ENCODE measurements at regions not wholly inside any gene's neighbourhood (a gene's known extent, or its start where the extent isn't known, plus 50 kb on each side); places are given as distances from the start of the nearest gene placed in this dataset.

DNA sequence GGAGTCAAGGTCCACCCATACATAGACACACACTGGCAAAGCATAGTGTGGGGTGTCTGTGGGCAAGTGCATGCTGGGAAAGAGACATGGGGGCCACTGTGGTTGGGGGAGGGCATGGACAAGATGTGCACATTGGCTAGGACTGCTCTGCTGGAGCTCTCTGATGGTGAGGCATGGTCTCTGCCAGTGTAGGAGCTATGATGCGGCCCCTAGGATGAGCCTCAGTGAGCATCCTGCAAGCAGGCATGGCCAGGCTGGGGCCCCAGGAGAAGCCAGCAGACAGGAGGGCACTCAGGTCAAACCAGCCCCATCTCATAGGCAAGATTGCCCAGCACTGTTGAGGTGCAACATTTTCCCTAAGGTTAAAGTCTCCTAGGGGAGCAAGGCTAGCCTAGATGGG, 489.4 kb downstream of the DNAJB9 start:
- intact Hi-C loops (cut with micrococcal nuclease) = no loop called here
- Mint-ChIP-seq H3K4me1 (no peaks in the 10 kb centered on the region), H3K27me3 (no peaks in the 10 kb centered on the region), H3K36me3 (ENCODE audit: low read depth) (no peaks in the 10 kb centered on the region), H3K4me3 (no peak overlapping the region), H3K27ac (no peak overlapping the region), H3K9me3 (peaks cover 2% of the 10 kb centered on the region)
- no peak for TF ChIP-seq CTCF (IDR thresholded peaks at IDR 0.05)
- no peak for DNase-seq
- ChIA-PET POLR2A (no interaction called here), CTCF (no interaction called here)
- no peak for ATAC-seq (ENCODE audit: low read depth)

DNA sequence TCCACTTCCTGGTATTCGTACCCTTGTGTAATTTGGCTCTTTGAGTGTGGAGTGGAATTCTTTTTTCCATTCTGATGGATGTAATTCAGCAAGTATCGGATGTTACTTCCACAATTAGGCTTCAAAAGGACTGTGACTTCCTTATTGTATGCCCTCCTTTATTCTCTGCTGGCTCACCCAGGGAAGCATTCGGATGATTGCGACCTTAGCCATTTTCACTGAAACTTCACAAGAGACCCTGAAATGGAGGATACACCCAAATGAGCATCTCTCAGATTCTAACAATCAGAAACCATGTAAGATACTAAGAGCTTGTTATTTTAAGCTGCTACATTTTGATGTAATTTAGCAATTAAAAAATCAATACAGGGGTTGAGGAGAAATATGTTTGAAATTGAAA, 493.1 kb downstream of the DNAJB9 start:
- no peak for ATAC-seq (ENCODE audit: low read depth)
- H3K27ac Mint-ChIP-seq = no peak overlapping the region
- ChIA-PET POLR2A (no interaction called here), CTCF (no interaction called here)
- no peaks in the 10 kb centered on the region for H3K4me1 Mint-ChIP-seq
- H3K9me3 Mint-ChIP-seq = peaks cover 4% of the 10 kb centered on the region
- TF ChIP-seq CTCF (IDR thresholded peaks at IDR 0.05) = no peak
- intact Hi-C loops (cut with micrococcal nuclease) = no loop called here
- no peak for DNase-seq
- no peaks in the 10 kb centered on the region for H3K36me3 Mint-ChIP-seq (ENCODE audit: low read depth)
- no peaks in the 10 kb centered on the region for H3K27me3 Mint-ChIP-seq
- H3K4me3 Mint-ChIP-seq = no peak overlapping the region

GRCh38 chr7:109073543-109073942, 503.9 kb downstream of the DNAJB9 start:
- no peak for DNase-seq
- no peak for TF ChIP-seq CTCF (IDR thresholded peaks at IDR 0.05)
- Mint-ChIP-seq H3K36me3 (ENCODE audit: low read depth) (no peaks in the 10 kb centered on the region), H3K27me3 (no peaks in the 10 kb centered on the region), H3K27ac (no peak overlapping the region), H3K4me1 (no peaks in the 10 kb centered on the region), H3K9me3 (peaks cover 2% of the 10 kb centered on the region), H3K4me3 (no peak overlapping the region)
- CTCF ChIA-PET = no interaction called here
- POLR2A ChIA-PET = no interaction called here
- ATAC-seq (ENCODE audit: low read depth) = no peak
- intact Hi-C loops (cut with micrococcal nuclease) = no loop called here

DNA sequence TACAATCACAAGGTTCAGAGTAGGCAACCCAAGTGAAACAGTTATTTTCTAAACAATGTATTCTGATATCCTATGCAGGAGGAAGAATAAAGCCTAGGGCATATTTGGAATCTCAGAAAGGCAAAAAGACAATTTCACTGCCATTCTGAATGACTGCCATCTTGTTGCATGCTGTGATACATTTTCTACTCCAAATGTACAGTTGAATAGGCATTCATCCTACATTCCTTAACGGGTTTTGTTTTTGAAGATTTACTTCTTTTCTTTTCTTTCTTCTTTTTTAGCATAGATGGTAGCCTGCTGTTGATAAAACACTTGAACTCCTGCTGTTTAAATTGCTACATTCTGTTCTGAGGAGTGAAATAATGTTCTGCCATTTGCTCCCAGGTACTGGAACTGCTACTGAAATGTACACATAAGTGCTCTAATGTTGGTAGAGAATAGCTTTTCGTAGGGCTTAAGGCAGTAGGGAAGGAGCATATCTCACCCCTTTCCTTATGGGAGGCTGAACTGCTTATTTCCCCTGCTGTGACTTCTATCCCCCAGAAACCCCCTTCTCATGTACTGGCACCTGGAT, 506.8 kb downstream of the DNAJB9 start:
- Mint-ChIP-seq H3K4me1 (no peaks in the 10 kb centered on the region), H3K27ac (no peak overlapping the region), H3K36me3 (ENCODE audit: low read depth) (no peaks in the 10 kb centered on the region), H3K9me3 (peaks cover 8% of the 10 kb centered on the region), H3K27me3 (no peaks in the 10 kb centered on the region), H3K4me3 (no peak overlapping the region)
- no peak for TF ChIP-seq CTCF (IDR thresholded peaks at IDR 0.05)
- intact Hi-C loops (cut with micrococcal nuclease) = no loop called here
- POLR2A ChIA-PET = no interaction called here
- CTCF ChIA-PET = no interaction called here
- ATAC-seq (ENCODE audit: low read depth) (no peak), DNase-seq (no peak)

DNA sequence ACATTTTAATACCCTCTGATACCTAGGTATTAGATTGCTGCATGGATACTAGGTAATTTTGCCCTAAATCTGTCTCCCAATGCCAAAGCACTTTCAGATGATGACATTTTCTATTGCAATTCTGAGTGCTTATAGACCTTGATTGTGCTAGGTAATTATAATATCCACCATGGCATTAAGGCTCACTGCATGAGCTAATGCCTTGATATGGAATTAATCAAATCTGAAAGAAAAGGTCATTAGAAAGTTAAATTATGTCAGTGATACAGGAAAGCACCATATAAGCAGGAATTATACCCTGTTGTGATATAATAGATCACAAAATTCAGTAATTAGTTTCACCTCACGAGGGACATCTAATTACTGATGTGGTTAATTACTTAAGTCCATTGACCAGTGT, 521.4 kb downstream of the DNAJB9 start:
- no peak overlapping the region for H3K4me3 Mint-ChIP-seq
- ATAC-seq (ENCODE audit: low read depth) = no peak
- no peaks in the 10 kb centered on the region for H3K36me3 Mint-ChIP-seq (ENCODE audit: low read depth)
- no peak for DNase-seq
- intact Hi-C loops (cut with micrococcal nuclease) = no loop called here
- no peaks in the 10 kb centered on the region for H3K27me3 Mint-ChIP-seq
- CTCF ChIA-PET = no interaction called here
- no peaks in the 10 kb centered on the region for H3K4me1 Mint-ChIP-seq
- POLR2A ChIA-PET = no interaction called here
- H3K27ac Mint-ChIP-seq = no peak overlapping the region
- H3K9me3 Mint-ChIP-seq = peaks cover 13% of the 10 kb centered on the region
- no peak for TF ChIP-seq CTCF (IDR thresholded peaks at IDR 0.05)
